ENCODE measurements at regions not wholly inside any gene's neighbourhood (a gene's known extent, or its start where the extent isn't known, plus 50 kb on each side); places are given as distances from the start of the nearest gene placed in this dataset.

- Histone ChIP-seq H3K27ac (no peak overlapping the region), H3K4me3 (no peak overlapping the region), H3K27me3 (replicated peaks in 1 of 7) (no peaks in the 10 kb centered on the region), H3K4me1 (no peaks in the 10 kb centered on the region), H3K9me3 (no peaks in the 10 kb centered on the region), H3K36me3 (no peaks in the 10 kb centered on the region)
- WGBS, 5 donors = 69 to 88% (median 80%) methylated on average over 1 of the region's 1 CpG
- no peak for DNase-seq
- intact Hi-C loops (cut with DNase I; ENCODE audit: low total_unique reads) = no loop called here
- TF ChIP-seq CTCF (IDR thresholded peaks at IDR 0.05 in 8 of 11, conservative IDR thresholded peaks at IDR 0.05 in 3 of 11) (no peak), POLR2A (IDR thresholded peaks at IDR 0.05) (no peak), POLR2AphosphoS5 (IDR thresholded peaks at IDR 0.05) (no peak)
Measured at GRCh38 chr1:106756752-106757151, 299.7 kb upstream of the PRMT6 start.

- H3K9me3 ChIP-seq = peaks cover 0 to 5% (median 3%) of the 10 kb centered on the region in 8 donors
Measured at GRCh38 chr1:106768077-106768476, 288.4 kb upstream of the PRMT6 start.

GRCh38 chr1:106768501-106768900 is 288.0 kb upstream of the PRMT6 start:
- H3K9me3 ChIP-seq = peaks cover 0 to 9% (median 7%) of the 10 kb centered on the region in 8 donors
- H3K4me1 ChIP-seq = no peaks in the 10 kb centered on the region
- no peak overlapping the region for H3K27ac ChIP-seq
- WGBS, 5 donors = 60 to 85% (median 65%) methylated on average over 2 of the region's 2 CpGs
- no peak overlapping the region for H3K4me3 ChIP-seq
- no peak for TF ChIP-seq POLR2AphosphoS5 (IDR thresholded peaks at IDR 0.05)
- TF ChIP-seq CTCF (IDR thresholded peaks at IDR 0.05 in 8 of 11, conservative IDR thresholded peaks at IDR 0.05 in 3 of 11) = no peak
- TF ChIP-seq POLR2A (IDR thresholded peaks at IDR 0.05) = no peak
- intact Hi-C loops (cut with DNase I; ENCODE audit: low total_unique reads) = no loop called here
- H3K27me3 ChIP-seq (replicated peaks in 1 of 7) = no peaks in the 10 kb centered on the region
- no peak for DNase-seq
- no peaks in the 10 kb centered on the region for H3K36me3 ChIP-seq

More at GRCh38 chr1:106768077-106768476, 288.4 kb upstream of the PRMT6 start:
- no peak overlapping the region for H3K27ac ChIP-seq
- DNase-seq = no peak
- H3K4me3 ChIP-seq = no peak overlapping the region
- no peaks in the 10 kb centered on the region for H3K36me3 ChIP-seq
- no peaks in the 10 kb centered on the region for H3K4me1 ChIP-seq
- no peaks in the 10 kb centered on the region for H3K27me3 ChIP-seq (replicated peaks in 1 of 7)
- no peak for TF ChIP-seq CTCF (IDR thresholded peaks at IDR 0.05 in 8 of 11, conservative IDR thresholded peaks at IDR 0.05 in 3 of 11)
- TF ChIP-seq POLR2AphosphoS5 (IDR thresholded peaks at IDR 0.05) = no peak
- TF ChIP-seq POLR2A (IDR thresholded peaks at IDR 0.05) = no peak
- intact Hi-C loops (cut with DNase I; ENCODE audit: low total_unique reads) = no loop called here
- WGBS, 5 donors = 63 to 69% (median 68%) methylated on average over 2 of the region's 2 CpGs

GRCh38 chr1:106773206-106773605 is 283.3 kb upstream of the PRMT6 start:
- intact Hi-C loops (cut with DNase I; ENCODE audit: low total_unique reads) = no loop called here
- no peak for TF ChIP-seq POLR2A (IDR thresholded peaks at IDR 0.05)
- peaks cover 0 to 41% (median 32%) of the 10 kb centered on the region in 8 donors for H3K9me3 ChIP-seq
- no peaks in the 10 kb centered on the region for H3K4me1 ChIP-seq
- no peaks in the 10 kb centered on the region for H3K27me3 ChIP-seq (replicated peaks in 1 of 7)
- no peak overlapping the region for H3K27ac ChIP-seq
- H3K4me3 ChIP-seq = no peak overlapping the region
- 67 to 91% (median 81%) methylated on average over 1 to 2 of the region's 2 CpGs for WGBS, 5 donors
- H3K36me3 ChIP-seq = no peaks in the 10 kb centered on the region
- DNase-seq = no peak

GRCh38 chr1:106780066-106780465 is 276.4 kb upstream of the PRMT6 start:
- Histone ChIP-seq H3K27ac (no peak overlapping the region), H3K27me3 (replicated peaks in 1 of 7) (no peaks in the 10 kb centered on the region), H3K9me3 (peaks cover 0 to 17% (median 9%) of the 10 kb centered on the region in 8 donors), H3K4me3 (no peak overlapping the region), H3K36me3 (no peaks in the 10 kb centered on the region), H3K4me1 (no peaks in the 10 kb centered on the region)
- TF ChIP-seq CTCF (IDR thresholded peaks at IDR 0.05 in 8 of 11, conservative IDR thresholded peaks at IDR 0.05 in 3 of 11) = no peak
- TF ChIP-seq POLR2A (IDR thresholded peaks at IDR 0.05) = no peak
- TF ChIP-seq POLR2AphosphoS5 (IDR thresholded peaks at IDR 0.05) = no peak
- DNase-seq = no peak
- 76 to 92% (median 90%) methylated on average over 1 of the region's 1 CpG for WGBS, 5 donors
- intact Hi-C loops (cut with DNase I; ENCODE audit: low total_unique reads) = no loop called here
